OCI-LY7 (cell line): ENCODE measurements at regions not wholly inside any gene's neighbourhood (a gene's known extent, or its start where the extent isn't known, plus 50 kb on each side); places are given as distances from the start of the nearest gene placed in this dataset.

Experiments
- BruUV-seq: library from RNA; stranded (reverse); fragments of 400-500 nt; replicated peaks from 2 replicates; lab custom pipeline; 2021; lab: Mats Ljungman, UMichigan
- CTCF ChIA-PET: fragments of 300-600 bp; sonication (Branson Sonifier 250); formaldehyde crosslinking; loops from one replicate; lab custom pipeline; 2022; ENCODE audit warnings: antibody characterized with exemption; ENCODE audit not compliant: unreplicated experiment; lab: Charles Lee
- POLR2A ChIA-PET: fragments of 300-600 bp; sonication (Branson Sonifier 250); formaldehyde crosslinking; loops from one replicate; lab custom pipeline; 2022; ENCODE audit warnings: antibody characterized with exemption; lab: Charles Lee
- DNase-seq: peaks from one replicate; pipeline ENCODE4 v3.0.0-alpha.2; 2015; ENCODE audit warnings: low spot score
- H2AFZ ChIP-seq: fragments of 200-600 bp; sonication (generic), shearing (Covaris generic); 2 replicates; pipeline ENCODE4 v1.6.1; 2014; ENCODE audit warnings: mild to moderate bottlenecking, antibody characterized with exemption, low read length, moderate library complexity
- H3K27ac ChIP-seq: fragments of 200-600 bp; sonication (generic); 2 replicates; pipeline ENCODE4 v1.5.1; 2014; ENCODE audit warnings: mixed run types, low read depth, mild to moderate bottlenecking, moderate library complexity, low read length, inconsistent platforms; ENCODE audit not compliant: poor library complexity, severe bottlenecking
- H3K36me3 ChIP-seq: fragments of 200-600 bp; sonication (generic); 2 replicates; pipeline ENCODE4 v1.6.1; 2014; ENCODE audit warnings: mild to moderate bottlenecking, antibody characterized with exemption, low read length, moderate library complexity, mixed read lengths; ENCODE audit not compliant: insufficient read depth
- H3K4me1 ChIP-seq: fragments of 200-600 bp; sonication (generic); 2 replicates; pipeline ENCODE4 v1.5.1; 2014; ENCODE audit warnings: mild to moderate bottlenecking, low read length; ENCODE audit not compliant: insufficient read depth, poor library complexity, severe bottlenecking
- H3K4me2 ChIP-seq: fragments of 200-600 bp; sonication (generic); 2 replicates; pipeline ENCODE4 v1.6.1; 2014; ENCODE audit warnings: mild to moderate bottlenecking, low read length
- H3K4me3 ChIP-seq: fragments of 200-600 bp; sonication (generic); 2 replicates; pipeline ENCODE4 v1.5.1; 2014; ENCODE audit warnings: mild to moderate bottlenecking, low read depth, low read length; ENCODE audit not compliant: poor library complexity, severe bottlenecking
- H3K79me2 ChIP-seq: fragments of 200-600 bp; sonication (generic); 2 replicates; pipeline ENCODE4 v1.6.1; 2016; ENCODE audit warnings: low read depth, mild to moderate bottlenecking, low read length, moderate library complexity, mixed read lengths; ENCODE audit not compliant: insufficient read depth
- H3K9me2 ChIP-seq: fragments of 200-600 bp; sonication (generic); 2 replicates; pipeline ENCODE4 v1.6.1; 2016; ENCODE audit warnings: mild to moderate bottlenecking, low read length, mixed read lengths; ENCODE audit not compliant: insufficient read depth
- H3K9me3 ChIP-seq: fragments of 200-600 bp; sonication (generic); 2 replicates; pipeline ENCODE4 v1.6.1; 2014; ENCODE audit warnings: mild to moderate bottlenecking, mixed run types, low read length, mixed read lengths
- H4K20me1 ChIP-seq: fragments of 200-600 bp; sonication (generic); 2 replicates; pipeline ENCODE4 v1.6.1; 2014; ENCODE audit warnings: mild to moderate bottlenecking, antibody characterized with exemption, low read length, moderate library complexity, mixed read lengths; ENCODE audit not compliant: insufficient read depth
- CTCF ChIP-seq: fragments of 200-600 bp; sonication (generic); conservative IDR thresholded peaks from 2 replicates; pipeline ENCODE4 v1.5.1; 2014; ENCODE audit warnings: mild to moderate bottlenecking, antibody characterized with exemption, low read length, moderate library complexity, mixed read lengths
- EZH2phosphoT487 ChIP-seq: fragments of 200-600 bp; sonication (generic); IDR thresholded peaks from 2 replicates; pipeline ENCODE4 v1.6.1; 2018; ENCODE audit warnings: low read depth, borderline replicate concordance, mild to moderate bottlenecking, mixed run types, antibody characterized with exemption, low read length, moderate library complexity, mixed read lengths
- intact Hi-C: fragments of 100-400 bp; cut with micrococcal nuclease; formaldehyde crosslinking; loops from one replicate; pipeline ENCODE4 v1.10.0; 2022; ENCODE audit not compliant: unreplicated experiment

GRCh38 chr16:48820379-48820778, 210.4 kb upstream of the N4BP1 start:
- TF ChIP-seq EZH2phosphoT487 (no peak), CTCF (no peak)
- Histone ChIP-seq H3K36me3 (no peaks in the 10 kb centered on the region), H3K27ac (no peak overlapping the region), H2AFZ (no peak overlapping the region), H3K9me3 (no peaks in the 10 kb centered on the region), H3K4me2 (no peak overlapping the region), H3K79me2 (no peaks in the 10 kb centered on the region), H4K20me1 (no peaks in the 10 kb centered on the region), H3K4me3 (no peak overlapping the region), H3K4me1 (peaks cover 4% of the 10 kb centered on the region), H3K9me2 (no peaks in the 10 kb centered on the region)
- ChIA-PET CTCF (no interaction called here), POLR2A (interaction anchor here (0.7 kb wide), 1 partner anchor 477 kb away, joined by 3 read pairs; no protein-coding TSS in a partner anchor)
- DNase-seq = peak; percentile 4
- intact Hi-C loops = no loop called here
- no TSS peak for BruUV-seq

- intact Hi-C loops = no loop called here
- ChIA-PET CTCF (no interaction called here), POLR2A (no interaction called here)
- Histone ChIP-seq H3K4me2 (no peak overlapping the region), H3K9me2 (no peaks in the 10 kb centered on the region), H3K79me2 (no peaks in the 10 kb centered on the region), H3K36me3 (no peaks in the 10 kb centered on the region), H3K4me1 (peaks cover 4% of the 10 kb centered on the region), H3K4me3 (no peak overlapping the region), H3K9me3 (no peaks in the 10 kb centered on the region), H2AFZ (no peak overlapping the region), H3K27ac (no peak overlapping the region), H4K20me1 (no peaks in the 10 kb centered on the region)
- TF ChIP-seq EZH2phosphoT487 (no peak), CTCF (no peak)
- no peak for DNase-seq
- no TSS peak for BruUV-seq
These were observed 208.3 kb upstream of the N4BP1 start for GRCh38 chr16:48818257-48818656.

GRCh38 chr16:48817032-48817431, 207.1 kb upstream of the N4BP1 start:
- peaks cover 4% of the 10 kb centered on the region for H3K4me1 ChIP-seq
- no peaks in the 10 kb centered on the region for H3K9me3 ChIP-seq
- ChIA-PET POLR2A (interaction anchor here (0.6 kb wide), 1 partner anchor 1800 kb away, joined by 4 read pairs; no protein-coding TSS in a partner anchor), CTCF (no interaction called here)
- intact Hi-C loops = no loop called here
- no TSS peak for BruUV-seq
- no peaks in the 10 kb centered on the region for H3K79me2 ChIP-seq
- no peaks in the 10 kb centered on the region for H4K20me1 ChIP-seq
- DNase-seq = no peak
- no peak overlapping the region for H3K4me2 ChIP-seq
- no peak overlapping the region for H3K4me3 ChIP-seq
- no peak overlapping the region for H2AFZ ChIP-seq
- H3K9me2 ChIP-seq = no peaks in the 10 kb centered on the region
- no peak for TF ChIP-seq CTCF
- no peak for TF ChIP-seq EZH2phosphoT487
- H3K36me3 ChIP-seq = no peaks in the 10 kb centered on the region
- no peak overlapping the region for H3K27ac ChIP-seq
